HepG2 (cell line): ENCODE measurements at regions not wholly inside any gene's neighbourhood (a gene's known extent, or its start where the extent isn't known, plus 50 kb on each side); places are given as distances from the start of the nearest gene placed in this dataset.

Source experiments
- FOXA3 ChIP-seq: IDR thresholded peaks from 2 replicates; pipeline ENCODE4 v1.6.1; 2016; ENCODE audit warnings: missing genetic modification reagents, missing compliant biosample characterization
- HNRNPH1 ChIP-seq: fragments of 200-400 bp; formaldehyde crosslinking; optimal IDR thresholded peaks from 2 replicates; pipeline ENCODE3; 2017; ENCODE audit warnings: mild to moderate bottlenecking, low read depth, low read length
- IKZF1 ChIP-seq: fragments of 450-650 bp; IDR thresholded peaks from 2 replicates; pipeline ENCODE4 v1.7.1; 2016
- PAF1 ChIP-seq: IDR thresholded peaks from 2 replicates; pipeline ENCODE4 v1.6.1; 2016; ENCODE audit warnings: missing genetic modification reagents, missing compliant biosample characterization
- POGZ ChIP-seq: sonication (generic); formaldehyde crosslinking; IDR thresholded peaks from 2 replicates; pipeline ENCODE4 v1.4.0; 2020; ENCODE audit warnings: mild to moderate bottlenecking, missing genetic modification reagents
- SMAD9 ChIP-seq: sonication (generic); formaldehyde crosslinking; IDR thresholded peaks from 2 replicates; pipeline ENCODE4 v1.5.1; 2020; ENCODE audit warnings: mild to moderate bottlenecking, missing genetic modification reagents
- SRSF4 ChIP-seq: fragments of 200-400 bp; formaldehyde crosslinking; IDR thresholded peaks from one replicate; pipeline ENCODE4 v1.6.1; 2018; ENCODE audit warnings: mild to moderate bottlenecking, low read depth, low read length, moderate library complexity; ENCODE audit not compliant: poor library complexity, severe bottlenecking
- TSC22D2 ChIP-seq: sonication (generic); formaldehyde crosslinking; IDR thresholded peaks from 2 replicates; pipeline ENCODE4 v1.5.1; 2020; ENCODE audit warnings: missing genetic modification reagents, mild to moderate bottlenecking, borderline replicate concordance
- ZNF598 ChIP-seq: sonication (generic); formaldehyde crosslinking; IDR thresholded peaks from 2 replicates; pipeline ENCODE4 v1.5.1; 2020; ENCODE audit warnings: mild to moderate bottlenecking, missing genetic modification reagents, borderline replicate concordance
- TF ChIP-seq, protein P1 (sequence below): sonication (generic); formaldehyde crosslinking; IDR thresholded peaks from 2 replicates; pipeline ENCODE4 v1.5.0; 2020; ENCODE audit warnings: missing genetic modification reagents
- TF ChIP-seq, protein P2 (sequence below): IDR thresholded peaks from 2 replicates; pipeline ENCODE4 v1.6.1; 2016; ENCODE audit warnings: control low read depth
- TF ChIP-seq, protein P3 (sequence below): sonication (generic); formaldehyde crosslinking; conservative IDR thresholded peaks from 2 replicates; pipeline ENCODE4 v1.4.0; 2020; ENCODE audit warnings: mild to moderate bottlenecking, missing genetic modification reagents, moderate library complexity
- TF ChIP-seq, protein P4 (sequence below): sonication (generic); formaldehyde crosslinking; IDR thresholded peaks from 2 replicates; pipeline ENCODE4 v1.4.0; 2020; ENCODE audit warnings: low read depth, mild to moderate bottlenecking, missing genetic modification reagents

DNA sequence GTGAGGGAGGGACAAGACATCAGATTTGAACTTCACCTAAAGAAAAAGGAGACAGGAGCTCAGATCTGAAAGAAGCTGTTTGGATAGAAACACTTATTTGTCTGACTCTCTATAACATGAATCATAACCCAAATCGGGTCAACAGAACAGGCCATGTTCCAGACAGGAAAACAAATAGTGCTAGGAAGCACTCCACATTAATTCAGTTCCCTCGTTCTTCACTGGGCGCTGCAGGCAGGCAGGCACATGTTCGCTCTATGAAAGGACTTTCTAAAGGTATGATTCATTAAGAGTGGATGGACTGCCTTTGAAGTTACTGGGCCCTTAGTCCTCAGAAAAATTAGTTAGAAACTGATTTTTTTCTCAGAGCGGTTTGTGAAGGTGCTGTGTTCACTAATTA, 137.5 kb upstream of the TRPC6 start (continued):
- no peak for TF ChIP-seq ZNF598 (CRISPR knock-in tag)
- TF ChIP-seq, protein P1, sequence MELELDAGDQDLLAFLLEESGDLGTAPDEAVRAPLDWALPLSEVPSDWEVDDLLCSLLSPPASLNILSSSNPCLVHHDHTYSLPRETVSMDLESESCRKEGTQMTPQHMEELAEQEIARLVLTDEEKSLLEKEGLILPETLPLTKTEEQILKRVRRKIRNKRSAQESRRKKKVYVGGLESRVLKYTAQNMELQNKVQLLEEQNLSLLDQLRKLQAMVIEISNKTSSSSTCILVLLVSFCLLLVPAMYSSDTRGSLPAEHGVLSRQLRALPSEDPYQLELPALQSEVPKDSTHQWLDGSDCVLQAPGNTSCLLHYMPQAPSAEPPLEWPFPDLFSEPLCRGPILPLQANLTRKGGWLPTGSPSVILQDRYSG (CRISPR knock-in tag) = no peak
- TF ChIP-seq, protein P2, sequence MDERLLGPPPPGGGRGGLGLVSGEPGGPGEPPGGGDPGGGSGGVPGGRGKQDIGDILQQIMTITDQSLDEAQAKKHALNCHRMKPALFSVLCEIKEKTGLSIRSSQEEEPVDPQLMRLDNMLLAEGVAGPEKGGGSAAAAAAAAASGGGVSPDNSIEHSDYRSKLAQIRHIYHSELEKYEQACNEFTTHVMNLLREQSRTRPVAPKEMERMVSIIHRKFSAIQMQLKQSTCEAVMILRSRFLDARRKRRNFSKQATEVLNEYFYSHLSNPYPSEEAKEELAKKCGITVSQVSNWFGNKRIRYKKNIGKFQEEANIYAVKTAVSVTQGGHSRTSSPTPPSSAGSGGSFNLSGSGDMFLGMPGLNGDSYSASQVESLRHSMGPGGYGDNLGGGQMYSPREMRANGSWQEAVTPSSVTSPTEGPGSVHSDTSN = no peak
- TF ChIP-seq, protein P3, sequence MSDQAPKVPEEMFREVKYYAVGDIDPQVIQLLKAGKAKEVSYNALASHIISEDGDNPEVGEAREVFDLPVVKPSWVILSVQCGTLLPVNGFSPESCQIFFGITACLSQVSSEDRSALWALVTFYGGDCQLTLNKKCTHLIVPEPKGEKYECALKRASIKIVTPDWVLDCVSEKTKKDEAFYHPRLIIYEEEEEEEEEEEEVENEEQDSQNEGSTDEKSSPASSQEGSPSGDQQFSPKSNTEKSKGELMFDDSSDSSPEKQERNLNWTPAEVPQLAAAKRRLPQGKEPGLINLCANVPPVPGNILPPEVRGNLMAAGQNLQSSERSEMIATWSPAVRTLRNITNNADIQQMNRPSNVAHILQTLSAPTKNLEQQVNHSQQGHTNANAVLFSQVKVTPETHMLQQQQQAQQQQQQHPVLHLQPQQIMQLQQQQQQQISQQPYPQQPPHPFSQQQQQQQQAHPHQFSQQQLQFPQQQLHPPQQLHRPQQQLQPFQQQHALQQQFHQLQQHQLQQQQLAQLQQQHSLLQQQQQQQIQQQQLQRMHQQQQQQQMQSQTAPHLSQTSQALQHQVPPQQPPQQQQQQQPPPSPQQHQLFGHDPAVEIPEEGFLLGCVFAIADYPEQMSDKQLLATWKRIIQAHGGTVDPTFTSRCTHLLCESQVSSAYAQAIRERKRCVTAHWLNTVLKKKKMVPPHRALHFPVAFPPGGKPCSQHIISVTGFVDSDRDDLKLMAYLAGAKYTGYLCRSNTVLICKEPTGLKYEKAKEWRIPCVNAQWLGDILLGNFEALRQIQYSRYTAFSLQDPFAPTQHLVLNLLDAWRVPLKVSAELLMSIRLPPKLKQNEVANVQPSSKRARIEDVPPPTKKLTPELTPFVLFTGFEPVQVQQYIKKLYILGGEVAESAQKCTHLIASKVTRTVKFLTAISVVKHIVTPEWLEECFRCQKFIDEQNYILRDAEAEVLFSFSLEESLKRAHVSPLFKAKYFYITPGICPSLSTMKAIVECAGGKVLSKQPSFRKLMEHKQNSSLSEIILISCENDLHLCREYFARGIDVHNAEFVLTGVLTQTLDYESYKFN (CRISPR knock-in tag) = no peak
- TF ChIP-seq POGZ = no peak
- TF ChIP-seq FOXA3 (CRISPR knock-in tag) = no peak
- TF ChIP-seq PAF1 (CRISPR knock-in tag) = no peak
- TF ChIP-seq SRSF4 = no peak
- TF ChIP-seq, protein P4, sequence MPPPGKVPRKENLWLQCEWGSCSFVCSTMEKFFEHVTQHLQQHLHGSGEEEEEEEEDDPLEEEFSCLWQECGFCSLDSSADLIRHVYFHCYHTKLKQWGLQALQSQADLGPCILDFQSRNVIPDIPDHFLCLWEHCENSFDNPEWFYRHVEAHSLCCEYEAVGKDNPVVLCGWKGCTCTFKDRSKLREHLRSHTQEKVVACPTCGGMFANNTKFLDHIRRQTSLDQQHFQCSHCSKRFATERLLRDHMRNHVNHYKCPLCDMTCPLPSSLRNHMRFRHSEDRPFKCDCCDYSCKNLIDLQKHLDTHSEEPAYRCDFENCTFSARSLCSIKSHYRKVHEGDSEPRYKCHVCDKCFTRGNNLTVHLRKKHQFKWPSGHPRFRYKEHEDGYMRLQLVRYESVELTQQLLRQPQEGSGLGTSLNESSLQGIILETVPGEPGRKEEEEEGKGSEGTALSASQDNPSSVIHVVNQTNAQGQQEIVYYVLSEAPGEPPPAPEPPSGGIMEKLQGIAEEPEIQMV (CRISPR knock-in tag) = no peak
- no peak for TF ChIP-seq SMAD9 (CRISPR knock-in tag)
- TF ChIP-seq IKZF1 = no peak
- no peak for TF ChIP-seq HNRNPH1
- no peak for TF ChIP-seq TSC22D2 (CRISPR knock-in tag)
